Cardiac septum (tissue), 1 donor: ENCODE measurements at regions not wholly inside any gene's neighbourhood (a gene's known extent, or its start where the extent isn't known, plus 50 kb on each side); places are given as distances from the start of the nearest gene placed in this dataset.
"Not testable (repeated sequence)": the region's sequence is repeated elsewhere in the genome, so short reads cannot be mapped to it uniquely, and the experiment has no call there.

Source experiments
- DNase-seq: peaks from one replicate; pipeline ENCODE4 v3.0.0-alpha.2; 2020; ENCODE audit warnings: low spot score
- intact Hi-C: fragments of 100-400 bp; cut with DNase I; formaldehyde crosslinking; loops from one replicate; pipeline ENCODE4 v1.14.0; 2022
- donor health status: DM: no; HTN: no; CAD: no.

- intact Hi-C loops: no loop called here
- DNase-seq: no peak
Observed at GRCh38 chr3:177647876-177648275, 450.6 kb upstream of the TBL1XR1 start.

- intact Hi-C loops: no loop called here
- no peak for DNase-seq
Observed at GRCh38 chr3:177652556-177653291, 455.4 kb upstream of the TBL1XR1 start.

GRCh38 chr3:177657243-177657642 is 460.0 kb upstream of the TBL1XR1 start:
- DNase-seq: no peak
- intact Hi-C loops: no loop called here

- intact Hi-C loops: no loop called here
- no peak for DNase-seq
Observed at GRCh38 chr3:177658354-177658753, 461.1 kb upstream of the TBL1XR1 start.

- DNase-seq, intact Hi-C loops: not testable (repeated sequence)
Observed at GRCh38 chr3:177664380-177665103, 467.3 kb upstream of the TBL1XR1 start.

- intact Hi-C loops: no loop called here
- DNase-seq: no peak
Observed at GRCh38 chr3:177665122-177665808, 468.0 kb upstream of the TBL1XR1 start.

GRCh38 chr3:177672252-177672911 is 475.1 kb upstream of the TBL1XR1 start:
- intact Hi-C loops: no loop called here
- no peak for DNase-seq

- intact Hi-C loops: no loop called here
- no peak for DNase-seq
Observed at GRCh38 chr3:177673112-177673914, 476.0 kb upstream of the TBL1XR1 start.

GRCh38 chr3:177674186-177674585 is 476.9 kb upstream of the TBL1XR1 start:
- DNase-seq: no peak
- intact Hi-C loops: no loop called here

GRCh38 chr3:177676148-177676547 is 478.9 kb upstream of the TBL1XR1 start:
- intact Hi-C loops: no loop called here
- DNase-seq: no peak

- intact Hi-C loops: no loop called here
- DNase-seq: no peak
Observed at GRCh38 chr3:177676947-177677587, 479.8 kb upstream of the TBL1XR1 start.

- DNase-seq: no peak
- intact Hi-C loops: no loop called here
Observed at GRCh38 chr3:177679568-177680471, 482.5 kb upstream of the TBL1XR1 start.

GRCh38 chr3:177680472-177680821 is 483.2 kb upstream of the TBL1XR1 start:
- no peak for DNase-seq
- intact Hi-C loops: no loop called here

GRCh38 chr3:177681156-177681555 is 483.9 kb upstream of the TBL1XR1 start:
- intact Hi-C loops: no loop called here
- DNase-seq: no peak

- no peak for DNase-seq
- intact Hi-C loops: no loop called here
Observed at GRCh38 chr3:177681852-177682251, 484.6 kb upstream of the TBL1XR1 start.

- intact Hi-C loops: no loop called here
- no peak for DNase-seq
Observed at GRCh38 chr3:177683586-177683985, 486.3 kb upstream of the TBL1XR1 start.

- intact Hi-C loops: no loop called here
Observed at GRCh38 chr3:177686671-177687070, 489.4 kb upstream of the TBL1XR1 start.

GRCh38 chr3:177687291-177687690 is 490.0 kb upstream of the TBL1XR1 start:
- no peak for DNase-seq
- intact Hi-C loops: no loop called here

More at GRCh38 chr3:177686671-177687070, 489.4 kb upstream of the TBL1XR1 start:
- DNase-seq: no peak
